ENCODE measurements at regions not wholly inside any gene's neighbourhood (a gene's known extent, or its start where the extent isn't known, plus 50 kb on each side); places are given as distances from the start of the nearest gene placed in this dataset.

GRCh38 chr7:108789451-108789850, 219.8 kb downstream of the DNAJB9 start:
- ATAC-seq: no peak
- no peak for DNase-seq
- no peak for TF ChIP-seq POLR2A (IDR thresholded peaks at IDR 0.05)
- TF ChIP-seq, protein P1, sequence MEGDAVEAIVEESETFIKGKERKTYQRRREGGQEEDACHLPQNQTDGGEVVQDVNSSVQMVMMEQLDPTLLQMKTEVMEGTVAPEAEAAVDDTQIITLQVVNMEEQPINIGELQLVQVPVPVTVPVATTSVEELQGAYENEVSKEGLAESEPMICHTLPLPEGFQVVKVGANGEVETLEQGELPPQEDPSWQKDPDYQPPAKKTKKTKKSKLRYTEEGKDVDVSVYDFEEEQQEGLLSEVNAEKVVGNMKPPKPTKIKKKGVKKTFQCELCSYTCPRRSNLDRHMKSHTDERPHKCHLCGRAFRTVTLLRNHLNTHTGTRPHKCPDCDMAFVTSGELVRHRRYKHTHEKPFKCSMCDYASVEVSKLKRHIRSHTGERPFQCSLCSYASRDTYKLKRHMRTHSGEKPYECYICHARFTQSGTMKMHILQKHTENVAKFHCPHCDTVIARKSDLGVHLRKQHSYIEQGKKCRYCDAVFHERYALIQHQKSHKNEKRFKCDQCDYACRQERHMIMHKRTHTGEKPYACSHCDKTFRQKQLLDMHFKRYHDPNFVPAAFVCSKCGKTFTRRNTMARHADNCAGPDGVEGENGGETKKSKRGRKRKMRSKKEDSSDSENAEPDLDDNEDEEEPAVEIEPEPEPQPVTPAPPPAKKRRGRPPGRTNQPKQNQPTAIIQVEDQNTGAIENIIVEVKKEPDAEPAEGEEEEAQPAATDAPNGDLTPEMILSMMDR (IDR thresholded peaks at IDR 0.05 in 4 of 5, conservative IDR thresholded peaks at IDR 0.05 in 1 of 5): no peak

DNA sequence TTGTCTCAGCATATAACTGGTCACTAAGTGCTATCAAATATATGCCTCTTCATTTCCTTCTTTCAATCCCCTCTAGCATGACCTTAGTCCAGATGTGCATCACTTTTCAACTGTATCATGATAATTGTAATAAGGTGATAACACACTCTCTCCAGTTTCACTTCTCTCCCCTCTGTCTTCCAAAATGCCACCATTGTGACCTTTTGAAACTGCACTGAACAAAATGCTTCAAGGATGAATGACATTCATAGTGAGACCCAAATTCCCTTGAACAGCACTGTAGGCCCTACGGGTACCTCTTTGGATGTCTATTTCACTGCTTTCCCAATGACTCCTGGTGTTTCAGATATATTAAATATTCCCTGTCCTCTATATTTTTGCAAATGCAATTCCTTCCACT, 224.8 kb downstream of the DNAJB9 start:
- in situ Hi-C loops (cut with MboI; ENCODE audit: low sequenced_read_pairs in 4 of 4): no loop called here
- intact Hi-C loops (cut with DNase I; ENCODE audit: low total_unique reads): no loop called here
- Histone ChIP-seq H3K27me3 (no peaks in the 10 kb centered on the region), H3K36me3 (no peaks in the 10 kb centered on the region), H3K4me1 (no peaks in the 10 kb centered on the region), H3K4me3 (no peak overlapping the region), H3K27ac (no peak overlapping the region), H3K9me3 (peaks cover 0 to 6% (median 3%) of the 10 kb centered on the region in 3 donors)
- DNase-seq (no peak), ATAC-seq (no peak)
- TF ChIP-seq, protein P1 (IDR thresholded peaks at IDR 0.05 in 4 of 5, conservative IDR thresholded peaks at IDR 0.05 in 1 of 5): no peak
- no peak for TF ChIP-seq POLR2A (IDR thresholded peaks at IDR 0.05)

More at GRCh38 chr7:108789451-108789850, 219.8 kb downstream of the DNAJB9 start:
- no peaks in the 10 kb centered on the region for H3K27me3 ChIP-seq
- H3K4me3 ChIP-seq: no peak overlapping the region
- H3K4me1 ChIP-seq: no peaks in the 10 kb centered on the region
- in situ Hi-C loops (cut with MboI; ENCODE audit: low sequenced_read_pairs in 4 of 4) (no loop called here), intact Hi-C loops (cut with DNase I; ENCODE audit: low total_unique reads) (no loop called here)
- H3K36me3 ChIP-seq: no peaks in the 10 kb centered on the region
- H3K9me3 ChIP-seq: peaks cover 0 to 11% (median 3%) of the 10 kb centered on the region in 3 donors
- H3K27ac ChIP-seq: no peak overlapping the region

- intact Hi-C loops (cut with DNase I; ENCODE audit: low total_unique reads): no loop called here
- ATAC-seq (no peak), DNase-seq (no peak)
- Histone ChIP-seq H3K36me3 (no peaks in the 10 kb centered on the region), H3K4me1 (no peaks in the 10 kb centered on the region), H3K9me3 (no peaks in the 10 kb centered on the region), H3K4me3 (no peak overlapping the region), H3K27ac (no peak overlapping the region), H3K27me3 (no peaks in the 10 kb centered on the region)
- in situ Hi-C loops (cut with MboI; ENCODE audit: low sequenced_read_pairs in 4 of 4): no loop called here
- TF ChIP-seq, protein P1 (IDR thresholded peaks at IDR 0.05 in 4 of 5, conservative IDR thresholded peaks at IDR 0.05 in 1 of 5): no peak
- TF ChIP-seq POLR2A (IDR thresholded peaks at IDR 0.05): no peak
Observed at GRCh38 chr7:108802650-108803049, 233.0 kb downstream of the DNAJB9 start.

- H3K9me3 ChIP-seq: no peaks in the 10 kb centered on the region
- H3K4me1 ChIP-seq: no peaks in the 10 kb centered on the region
- ATAC-seq: no peak
- in situ Hi-C loops (cut with MboI; ENCODE audit: low sequenced_read_pairs in 4 of 4): no loop called here
- no peak for TF ChIP-seq POLR2A (IDR thresholded peaks at IDR 0.05)
- TF ChIP-seq, protein P1 (IDR thresholded peaks at IDR 0.05 in 4 of 5, conservative IDR thresholded peaks at IDR 0.05 in 1 of 5): no peak
- H3K4me3 ChIP-seq: no peak overlapping the region
- no peak overlapping the region for H3K27ac ChIP-seq
- no peak for DNase-seq
- H3K36me3 ChIP-seq: no peaks in the 10 kb centered on the region
- no peaks in the 10 kb centered on the region for H3K27me3 ChIP-seq
- intact Hi-C loops (cut with DNase I; ENCODE audit: low total_unique reads): no loop called here
Observed at GRCh38 chr7:108805808-108806397, 236.2 kb downstream of the DNAJB9 start.
